ENCODE measurements at regions not wholly inside any gene's neighbourhood (a gene's known extent, or its start where the extent isn't known, plus 50 kb on each side); places are given as distances from the start of the nearest gene placed in this dataset.

GRCh38 chr10:69703256-69703655, 73.2 kb downstream of the FAM241B start:
- Histone ChIP-seq H3K9me3 (no peaks in the 10 kb centered on the region; the same call in 1 of the 2 replicates), H3K4me1 (no peaks in the 10 kb centered on the region), H3K4me3 (ENCODE audit: low read depth, low read length) (no peak overlapping the region), H3K27me3 (peaks cover 6% of the 10 kb centered on the region; the same call in 1 of the 2 replicates), H3K36me3 (no peaks in the 10 kb centered on the region)
- TF ChIP-seq CTCF (IDR thresholded peaks at IDR 0.05; ENCODE audit: low read depth, low read length) = no peak
- no peak for DNase-seq

GRCh38 chr10:69703766-69704630, 74.0 kb downstream of the FAM241B start:
- Histone ChIP-seq H3K36me3 (no peaks in the 10 kb centered on the region), H3K4me1 (no peaks in the 10 kb centered on the region), H3K9me3 (no peaks in the 10 kb centered on the region; the same call in 1 of the 2 replicates), H3K4me3 (ENCODE audit: low read depth, low read length) (no peak overlapping the region), H3K27me3 (peaks cover 6% of the 10 kb centered on the region; the same call in 1 of the 2 replicates)
- no peak for DNase-seq
- no peak for TF ChIP-seq CTCF (IDR thresholded peaks at IDR 0.05; ENCODE audit: low read depth, low read length)

- DNase-seq = no peak
- Histone ChIP-seq H3K27me3 (no peaks in the 10 kb centered on the region; the same call in 1 of the 2 replicates), H3K36me3 (no peaks in the 10 kb centered on the region), H3K4me3 (ENCODE audit: low read depth, low read length) (no peak overlapping the region), H3K9me3 (no peaks in the 10 kb centered on the region; the same call in 1 of the 2 replicates), H3K4me1 (no peaks in the 10 kb centered on the region)
- no peak for TF ChIP-seq CTCF (IDR thresholded peaks at IDR 0.05; ENCODE audit: low read depth, low read length)
Measured at GRCh38 chr10:69709366-69709941, 79.4 kb downstream of the FAM241B start.

- H3K9me3 ChIP-seq = no peaks in the 10 kb centered on the region
- no peaks in the 10 kb centered on the region for H3K36me3 ChIP-seq
- DNase-seq = no peak
- TF ChIP-seq CTCF (IDR thresholded peaks at IDR 0.05; ENCODE audit: low read depth, low read length) = no peak
- no peaks in the 10 kb centered on the region; the same call in 1 of the 2 replicates for H3K27me3 ChIP-seq
- no peak overlapping the region for H3K4me3 ChIP-seq (ENCODE audit: low read depth, low read length)
- H3K4me1 ChIP-seq = no peaks in the 10 kb centered on the region
Measured at GRCh38 chr10:69710008-69710888, 80.2 kb downstream of the FAM241B start.

GRCh38 chr10:69712342-69712741, 82.3 kb downstream of the FAM241B start:
- no peaks in the 10 kb centered on the region for H3K36me3 ChIP-seq
- H3K4me3 ChIP-seq (ENCODE audit: low read depth, low read length) = no peak overlapping the region
- no peak for DNase-seq
- H3K4me1 ChIP-seq = no peaks in the 10 kb centered on the region
- TF ChIP-seq CTCF (IDR thresholded peaks at IDR 0.05; ENCODE audit: low read depth, low read length) = no peak
- no peaks in the 10 kb centered on the region for H3K9me3 ChIP-seq
- no peaks in the 10 kb centered on the region for H3K27me3 ChIP-seq

Measured in BE2C (cell line).